HepG2 (cell line): ENCODE measurements at regions not wholly inside any gene's neighbourhood (a gene's known extent, or its start where the extent isn't known, plus 50 kb on each side); places are given as distances from the start of the nearest gene placed in this dataset.

ENCODE experiments used
- ATAC-seq: fragments of 200-7000 bp; cut with Tn5 transposase; 3 replicates; pipeline ENCODE4 v1.9.1; 2020; ENCODE audit warnings: mild to moderate bottlenecking, moderate library complexity
- BruUV-seq: library from RNA; stranded (reverse); fragments of 400-500 nt; replicated peaks from 2 replicates; lab custom pipeline; 2021; lab: Mats Ljungman, UMichigan
- CTCF ChIA-PET: fragments of 300-600 bp; formaldehyde crosslinking; extraction: SDS; loops from one replicate; lab custom pipeline; 2021; ENCODE audit warnings: low total read pairs, inconsistent platforms, low intra/inter-chr PET ratio; lab: Yijun Ruan, JAX
- POLR2A ChIA-PET: fragments of 350-600 bp; sonication (Branson Sonifier 250); formaldehyde crosslinking; loops from one replicate; lab custom pipeline; 2020; ENCODE audit warnings: antibody characterized with exemption, inconsistent platforms; lab: Yijun Ruan, JAX
- DNase-seq: peaks from one replicate; pipeline ENCODE4 v3.0.0-alpha.2; 2015; ENCODE audit warnings: low spot score
- FAIRE-seq: peaks from 3 replicates; lab custom pipeline; 2011; peaks lifted over from hg19 to GRCh38; lab: Jason Lieb, UNC
- H2AFZ ChIP-seq: one replicate; pipeline ENCODE4 v1.6.1; 2011; ENCODE audit warnings: low read length, inconsistent platforms
- H3K27ac ChIP-seq: fragments of 300-600 bp; 3 replicates; pipeline ENCODE4 v1.8.0; 2011; ENCODE audit warnings: mixed run types, mild to moderate bottlenecking, mixed read lengths, low read length, inconsistent platforms; ENCODE audit not compliant: insufficient read depth; ENCODE audit errors: extremely low read length
- H3K27me3 ChIP-seq, 2 experiments: fragments of 200-600 bp in 1 of 2; 2 replicates in 1 of 2; 3 replicates in 1 of 2; pipeline versions ENCODE4 v1.6.0 to v1.8.0; 2011; ENCODE audit warnings: low read length in 2 of 2, mild to moderate bottlenecking in 2 of 2, moderate library complexity in 2 of 2, inconsistent platforms in 1 of 2; ENCODE audit not compliant: insufficient read depth in 2 of 2, control insufficient read depth in 1 of 2
- H3K36me3 ChIP-seq, 2 experiments: fragments of 200-600 bp in 1 of 2; replicated peaks in 1 of 2; 2 replicates in 1 of 2; 3 replicates in 1 of 2; pipeline versions ENCODE4 v1.5.1 to v1.8.0; 2011; ENCODE audit warnings: low read length in 2 of 2, inconsistent platforms in 1 of 2; ENCODE audit not compliant: insufficient read depth in 2 of 2, control insufficient read depth in 1 of 2
- H3K4me1 ChIP-seq: 2 replicates; pipeline ENCODE4 v1.5.1; 2012; ENCODE audit warnings: low read length, inconsistent platforms; ENCODE audit not compliant: insufficient read depth
- H3K4me2 ChIP-seq: 2 replicates; pipeline ENCODE4 v1.6.0; 2011; ENCODE audit warnings: low read depth, low read length, inconsistent platforms
- H3K4me3 ChIP-seq, 3 experiments: fragments of 200-600 bp in 1 of 3; sonication (generic), shearing (Covaris generic) in 1 of 3; replicated peaks in 1 of 3; 2 replicates each; pipeline ENCODE4 v1.5.1; 2011 to 2016; ENCODE audit warnings: low read length in 3 of 3, inconsistent platforms in 2 of 3, low read depth in 2 of 3, mild to moderate bottlenecking in 2 of 3, control low read depth in 1 of 3, mixed read lengths in 1 of 3; ENCODE audit not compliant: insufficient read depth in 1 of 3
- H3K79me2 ChIP-seq: one replicate; pipeline ENCODE4 v1.6.1; 2011; ENCODE audit warnings: low read length, inconsistent platforms; ENCODE audit not compliant: insufficient read depth
- H3K9ac ChIP-seq: 2 replicates; pipeline ENCODE4 v1.6.0; 2011; ENCODE audit warnings: mild to moderate bottlenecking, low read depth, low read length, inconsistent platforms; ENCODE audit not compliant: insufficient read depth
- H3K9me3 ChIP-seq: 2 replicates; pipeline ENCODE4 v1.5.1; 2012; ENCODE audit warnings: mild to moderate bottlenecking, low read length
- H4K20me1 ChIP-seq: 2 replicates; pipeline ENCODE4 v1.6.0; 2011; ENCODE audit warnings: inconsistent platforms, mild to moderate bottlenecking, low read length, moderate library complexity; ENCODE audit not compliant: insufficient read depth
- MIXL1 ChIP-seq: IDR thresholded peaks from 2 replicates; pipeline ENCODE4 v1.6.1; 2016
- NFYC ChIP-seq: IDR thresholded peaks from 2 replicates; pipeline ENCODE4 v1.6.1; 2016; ENCODE audit warnings: missing genetic modification reagents, missing compliant biosample characterization
- PRDM15 ChIP-seq: sonication (generic); formaldehyde crosslinking; IDR thresholded peaks from 2 replicates; pipeline ENCODE4 v1.4.0; 2020; ENCODE audit warnings: missing genetic modification reagents
- TGIF2 ChIP-seq: IDR thresholded peaks from 2 replicates; pipeline ENCODE4 v1.6.1; 2016; ENCODE audit warnings: control low read depth, missing compliant biosample characterization
- ZNF607 ChIP-seq: sonication (generic); formaldehyde crosslinking; IDR thresholded peaks from 2 replicates; pipeline ENCODE4 v1.5.1; 2020; ENCODE audit warnings: missing genetic modification reagents, mild to moderate bottlenecking, borderline replicate concordance
- ZNF720 ChIP-seq: sonication (generic); formaldehyde crosslinking; IDR thresholded peaks from 2 replicates; pipeline ENCODE4 v1.4.0; 2020; ENCODE audit warnings: missing genetic modification reagents
- ZSCAN12 ChIP-seq: sonication (generic); formaldehyde crosslinking; IDR thresholded peaks from 2 replicates; pipeline ENCODE4 v1.9.0; 2021; ENCODE audit warnings: mild to moderate bottlenecking, missing genetic modification reagents
- ZSCAN9 ChIP-seq: IDR thresholded peaks from 2 replicates; pipeline ENCODE4 v1.6.1; 2016; ENCODE audit warnings: borderline replicate concordance
- WGBS: methylation state at CpG from one replicate; pipeline ENCODE4 v1.1.6; 2017; ENCODE audit warnings: low lambda C conversion rate; 5-methylcytosine and 5-hydroxymethylcytosine counted together
- in situ Hi-C: cut with HindIII; loops from 2 replicates; pipeline ENCODE4 v1.10.0; 2017; ENCODE audit warnings: low pct_unique_long_range_greater_than_20kb; ENCODE audit not compliant: extremely low pct_ligation_motif_present
- intact Hi-C: fragments of 100-400 bp; cut with micrococcal nuclease; formaldehyde crosslinking; loops from one replicate; pipeline ENCODE4 v1.10.0; 2022; ENCODE audit not compliant: unreplicated experiment

- no peak for TF ChIP-seq ZNF607 (CRISPR knock-in tag)
- no peak for TF ChIP-seq ZSCAN9 (CRISPR knock-in tag)
- no peak for TF ChIP-seq TGIF2 (CRISPR knock-in tag)
- no peak for TF ChIP-seq ZSCAN12 (CRISPR knock-in tag)
- TF ChIP-seq ZNF720 = no peak
- TF ChIP-seq MIXL1 = no peak
Observed at GRCh38 chr13:91001371-91001770, 346.1 kb upstream of the MIR17HG start (continued).

GRCh38 chr13:91014696-91015095 is 332.8 kb upstream of the MIR17HG start:
- CTCF ChIA-PET = no interaction called here
- WGBS = 0% methylated on average over 3 of the region's 3 CpGs
- DNase-seq = no peak

More at GRCh38 chr13:91014696-91015095, 332.8 kb upstream of the MIR17HG start:
- Histone ChIP-seq H3K9me3 (no peaks in the 10 kb centered on the region), H3K4me1 (no peaks in the 10 kb centered on the region), H3K4me3 (no peak overlapping the region), H3K27me3 (no peaks in the 10 kb centered on the region), H3K36me3 (no peaks in the 10 kb centered on the region), H2AFZ (no peak overlapping the region), H4K20me1 (no peaks in the 10 kb centered on the region), H3K27ac (no peak overlapping the region), H3K79me2 (no peaks in the 10 kb centered on the region), H3K4me2 (no peak overlapping the region), H3K9ac (no peak overlapping the region)
- FAIRE-seq (no peak), ATAC-seq (no peak)
- intact Hi-C loops = no loop called here
- BruUV-seq = no TSS peak
- in situ Hi-C loops = no loop called here
- POLR2A ChIA-PET = no interaction called here
- TF ChIP-seq PRDM15 (CRISPR knock-in tag) = no peak
- no peak for TF ChIP-seq NFYC
- TF ChIP-seq, all 625 proteins: peak for 0
